RCC 7860 (cell line): ENCODE measurements at regions not wholly inside any gene's neighbourhood (a gene's known extent, or its start where the extent isn't known, plus 50 kb on each side); places are given as distances from the start of the nearest gene placed in this dataset.
"Not testable (repeated sequence)": the region's sequence is repeated elsewhere in the genome, so short reads cannot be mapped to it uniquely, and the experiment has no call there.

Experiments used
- DNase-seq: peaks from one replicate; pipeline ENCODE4 v3.0.0-alpha.2; 2015; ENCODE audit warnings: low spot score
- FAIRE-seq: peaks from 2 replicates; lab custom pipeline; 2012; peaks lifted over from hg19 to GRCh38; lab: Jason Lieb, UNC

DNA sequence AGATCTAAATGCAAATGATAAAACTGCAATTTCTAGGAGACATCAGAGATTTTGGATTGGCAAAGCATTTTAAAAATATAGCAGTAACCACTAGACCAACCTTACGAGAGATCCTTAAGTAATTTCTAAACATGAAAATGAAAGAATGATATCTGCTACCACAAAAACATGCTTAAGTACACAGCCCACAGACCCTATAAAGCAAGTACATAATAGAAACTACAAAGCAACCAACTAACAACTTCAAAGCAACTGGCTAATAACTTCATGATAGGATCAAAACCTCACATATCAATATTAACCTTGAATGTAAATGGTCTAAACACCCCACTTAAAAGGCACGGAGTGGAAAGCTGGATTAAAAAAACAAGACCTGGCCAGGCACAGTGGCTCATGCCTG lies 209.9 kb upstream of the SOX14 start:
- DNase-seq (no peak), FAIRE-seq (no peak)

DNA sequence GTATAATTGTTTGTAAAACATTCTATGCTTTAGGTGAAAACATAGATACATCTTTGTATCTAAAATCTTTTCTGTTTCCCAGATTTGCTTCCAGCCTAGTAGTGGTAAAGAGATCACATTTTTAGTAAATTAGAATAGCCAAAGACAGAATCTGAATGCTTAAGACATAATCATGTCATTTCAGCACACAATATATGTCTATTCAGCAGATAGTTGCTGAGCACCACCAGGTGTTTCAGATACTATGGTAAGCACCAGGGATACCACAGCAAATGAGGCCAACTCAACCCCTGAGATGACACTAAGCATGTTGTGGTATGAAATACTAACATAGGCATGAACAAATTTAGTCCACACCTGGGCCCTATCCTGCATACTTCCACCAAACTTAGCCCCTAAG lies 195.2 kb upstream of the SOX14 start:
- no peak for FAIRE-seq

DNA sequence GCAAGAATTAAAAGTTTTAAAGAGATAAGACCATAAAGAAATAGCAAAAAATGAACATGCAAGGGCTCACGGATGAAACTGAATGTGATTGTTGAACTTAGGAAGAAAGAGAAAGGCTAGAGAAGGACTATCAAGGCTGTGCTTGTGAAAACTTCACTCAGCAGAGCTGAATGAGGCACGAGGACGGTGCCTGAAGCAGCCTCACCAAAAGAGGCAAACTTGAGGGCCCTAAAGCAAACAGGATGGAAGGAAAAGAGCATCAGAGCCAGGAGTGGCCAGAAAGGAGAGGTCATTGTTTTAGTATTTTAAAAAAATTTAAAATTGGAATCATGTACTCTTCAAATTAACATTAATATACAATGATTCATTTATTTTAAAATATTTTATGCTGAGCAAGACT lies 191.2 kb upstream of the SOX14 start:
- DNase-seq (no peak), FAIRE-seq (no peak)

More for the DNA sequence above, 195.2 kb upstream of the SOX14 start:
- no peak for DNase-seq

DNA sequence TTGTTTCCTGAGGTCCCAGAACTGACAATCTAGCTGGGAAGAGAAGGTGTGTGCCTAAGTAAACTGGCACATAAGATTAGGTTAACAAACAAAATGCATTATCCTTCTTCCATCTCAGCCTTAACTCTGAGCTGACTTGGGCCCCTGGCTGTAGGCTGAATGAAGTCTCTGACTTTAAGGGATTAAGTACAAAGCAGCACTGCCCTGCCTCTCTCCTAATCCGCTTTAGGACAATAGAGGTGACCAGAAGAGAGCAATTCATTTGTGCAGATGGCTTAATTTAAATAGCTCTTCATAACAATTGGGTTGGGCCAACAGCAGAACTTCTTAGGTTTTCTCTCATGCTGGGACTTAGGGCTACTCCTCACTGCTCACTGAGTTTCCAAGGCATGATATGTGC lies 181.6 kb upstream of the SOX14 start:
- FAIRE-seq (no peak), DNase-seq (no peak)

DNA sequence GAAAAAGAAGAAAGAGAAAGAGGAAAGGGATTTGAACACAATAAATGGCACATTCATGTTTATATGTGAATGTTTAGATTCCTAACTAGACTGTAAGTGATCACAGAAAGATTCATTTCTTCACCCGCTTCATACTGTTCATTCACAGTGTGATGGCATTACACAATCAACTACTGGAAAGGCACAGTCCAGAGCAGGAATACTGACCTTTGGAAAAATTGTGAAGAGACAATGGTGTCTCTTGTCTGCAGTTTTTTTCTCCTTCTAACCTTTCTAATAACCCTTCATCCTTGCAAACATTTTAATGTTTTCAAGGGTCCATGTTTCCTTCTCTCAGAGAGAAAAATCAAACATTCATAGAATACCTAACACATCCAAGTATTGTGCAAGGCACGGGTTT lies 180.9 kb upstream of the SOX14 start:
- DNase-seq (no peak), FAIRE-seq (no peak)

DNA sequence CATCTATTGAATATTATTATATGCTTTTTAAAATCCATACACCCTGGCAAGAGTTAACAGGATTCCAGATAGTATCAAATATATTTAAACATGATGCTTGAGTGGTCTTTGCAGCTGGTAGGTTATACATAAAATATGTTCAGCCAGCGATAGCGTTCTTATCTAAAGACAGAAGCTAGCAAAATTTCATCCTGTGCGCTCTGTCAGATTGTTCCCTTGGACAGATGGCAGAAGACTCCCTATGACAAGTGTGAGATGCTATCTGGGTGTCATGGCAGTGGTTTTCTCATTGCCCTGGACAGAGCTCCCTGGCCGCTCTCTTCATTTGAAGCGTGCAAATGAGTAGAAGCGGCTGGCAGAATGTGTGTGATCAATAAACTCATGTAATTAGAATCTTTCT lies 175.2 kb upstream of the SOX14 start:
- DNase-seq (no peak), FAIRE-seq (no peak)

DNA sequence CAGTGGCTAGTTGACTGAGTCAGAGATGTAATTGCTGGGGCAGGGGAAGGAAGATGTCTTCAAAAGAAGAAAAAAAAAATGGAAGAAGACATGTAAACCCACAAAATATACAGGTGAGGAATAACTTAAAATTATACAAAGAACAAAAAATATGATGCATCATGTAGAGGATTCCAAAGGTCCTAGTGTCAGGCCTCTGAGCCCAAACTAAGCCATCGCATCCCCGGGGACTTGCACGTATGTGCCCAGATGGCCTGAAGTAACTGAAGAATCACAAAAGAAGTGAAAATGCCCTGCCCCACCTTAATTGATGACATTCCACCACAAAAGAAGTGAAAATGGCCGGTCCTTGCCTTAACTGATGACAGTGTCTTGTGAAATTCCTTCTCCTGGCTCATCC lies 168.7 kb upstream of the SOX14 start:
- FAIRE-seq, DNase-seq: not testable (repeated sequence)

DNA sequence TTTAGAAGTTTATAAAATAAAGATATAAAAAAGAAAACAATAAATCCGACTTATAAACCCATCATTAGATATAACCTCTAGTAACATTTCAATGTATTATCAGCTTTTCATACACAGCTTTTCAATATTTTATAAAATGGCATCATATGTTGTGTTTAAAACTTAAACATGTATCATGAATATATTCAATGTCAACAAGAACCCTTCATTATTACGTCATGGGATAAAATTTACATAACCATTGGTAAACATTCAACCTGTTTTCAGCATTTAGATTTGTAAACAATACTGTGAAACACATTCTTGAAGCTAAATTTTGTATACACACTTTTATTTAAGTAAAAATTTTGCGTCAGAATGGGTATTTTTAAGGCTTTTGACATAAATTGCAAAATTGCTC lies 153.4 kb upstream of the SOX14 start:
- no peak for FAIRE-seq
- no peak for DNase-seq

DNA sequence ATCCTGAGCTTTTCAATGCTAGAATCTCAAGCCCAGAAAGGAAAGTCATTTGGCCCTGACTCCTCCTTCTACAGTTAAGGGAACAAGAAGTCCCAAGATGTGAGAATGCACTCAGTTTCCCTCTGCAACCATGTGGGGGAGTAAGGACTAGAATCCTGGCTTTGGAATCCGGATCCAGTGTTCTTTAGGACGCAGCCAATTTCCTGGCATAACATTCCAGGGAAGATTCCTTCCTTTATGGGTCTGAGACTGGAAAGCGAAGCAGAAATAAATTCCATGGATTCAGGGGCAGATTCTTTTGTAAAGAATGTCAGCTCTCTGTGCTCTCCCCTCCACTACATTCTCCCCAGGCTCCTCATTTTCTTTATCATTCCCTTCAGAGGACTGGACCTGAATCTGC lies 151.8 kb upstream of the SOX14 start:
- FAIRE-seq, result no peak
- no peak for DNase-seq

DNA sequence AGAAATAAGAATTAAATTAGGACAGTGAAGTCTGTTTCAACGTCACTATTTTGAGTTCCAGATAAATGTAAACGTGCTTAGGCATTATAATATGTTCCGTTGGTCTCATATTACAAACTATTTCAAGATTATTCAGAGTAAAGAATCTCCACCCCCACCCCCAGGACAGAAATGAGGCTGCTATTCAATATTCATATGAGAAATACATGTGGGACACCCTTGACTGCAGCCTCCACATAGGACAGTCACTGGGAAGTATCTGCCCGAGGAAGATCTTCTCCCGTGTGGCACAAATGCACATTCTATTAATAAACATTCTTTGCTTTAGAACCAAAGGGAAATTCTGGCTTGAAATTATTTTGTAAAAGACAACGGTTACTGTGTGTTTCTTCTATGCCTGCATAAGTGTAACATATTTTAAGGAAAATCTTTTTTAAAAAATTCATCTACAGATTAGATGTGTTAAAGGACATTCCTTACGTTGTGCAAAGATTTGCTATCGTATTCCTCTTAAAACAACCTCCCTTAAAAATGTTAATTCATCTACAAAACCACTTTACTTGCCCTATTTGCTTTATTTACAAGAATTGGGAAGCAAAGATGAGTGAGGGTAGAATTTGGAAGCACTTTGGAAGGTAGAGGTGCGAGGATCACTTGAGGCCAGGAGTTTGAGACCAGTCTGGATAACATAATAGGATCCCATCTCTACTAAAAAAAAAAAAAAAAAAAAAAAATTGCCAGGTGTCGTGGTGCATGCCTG lies 148.3 kb upstream of the SOX14 start:
- DNase-seq (no peak), FAIRE-seq (no peak)

DNA sequence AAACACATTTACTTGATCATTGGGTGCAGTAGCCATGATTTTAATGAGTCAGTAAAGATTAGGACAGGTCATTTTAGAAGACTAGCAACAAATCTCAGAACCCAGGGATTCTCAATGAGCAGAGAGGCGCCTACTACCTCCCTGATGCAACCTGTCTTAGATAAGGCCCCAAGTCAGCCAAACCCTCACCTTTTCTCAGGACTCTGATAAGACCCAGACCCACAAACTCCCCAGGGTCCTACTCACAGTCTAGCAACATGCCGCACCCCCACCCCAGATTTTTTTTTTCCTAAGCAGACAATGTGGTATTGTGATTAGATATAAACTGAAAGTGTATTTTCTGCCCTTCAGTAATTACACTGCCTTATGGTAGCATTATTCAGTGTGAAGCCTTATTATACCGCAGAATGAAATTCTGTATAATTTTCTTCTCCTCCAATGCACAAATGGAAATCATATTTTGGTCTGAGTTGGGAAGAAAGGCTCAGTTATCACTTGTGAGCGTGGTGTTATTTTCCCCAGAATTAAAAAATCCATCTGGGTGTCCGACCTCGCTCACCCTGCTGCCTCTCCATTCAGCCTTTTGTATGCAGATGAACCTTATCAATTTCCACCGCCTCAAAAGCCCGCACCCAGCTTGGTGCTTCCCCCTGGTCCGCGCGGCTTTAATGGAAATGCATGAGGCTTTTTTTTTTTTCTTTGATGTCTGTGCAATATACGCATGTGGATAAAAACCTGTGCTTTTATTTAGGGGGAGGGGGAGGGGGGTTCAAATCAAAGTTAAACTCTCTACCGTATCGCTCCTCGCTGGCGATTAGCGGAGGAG lies 122.0 kb upstream of the SOX14 start:
- FAIRE-seq (no peak), DNase-seq (no peak)

DNA sequence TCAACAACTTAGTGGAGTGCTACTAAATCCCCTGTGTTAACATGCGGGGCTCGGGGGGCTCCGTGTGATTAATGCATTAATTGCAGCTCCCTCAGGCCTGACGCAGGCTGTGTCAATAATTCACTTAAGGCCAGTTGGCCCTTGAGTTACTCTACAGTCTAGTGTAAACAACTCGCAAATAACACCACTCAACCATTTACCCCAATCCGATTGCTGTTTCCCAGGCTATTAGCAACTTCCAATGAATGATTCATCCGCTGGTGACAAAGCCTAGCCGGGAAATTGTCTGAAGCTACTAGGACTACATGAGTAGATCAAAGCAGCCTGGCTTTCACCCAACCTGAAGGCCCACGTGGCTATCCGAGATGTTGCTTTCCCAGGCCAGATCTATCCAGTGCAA lies 121.3 kb upstream of the SOX14 start:
- no peak for DNase-seq
- FAIRE-seq, result no peak

DNA sequence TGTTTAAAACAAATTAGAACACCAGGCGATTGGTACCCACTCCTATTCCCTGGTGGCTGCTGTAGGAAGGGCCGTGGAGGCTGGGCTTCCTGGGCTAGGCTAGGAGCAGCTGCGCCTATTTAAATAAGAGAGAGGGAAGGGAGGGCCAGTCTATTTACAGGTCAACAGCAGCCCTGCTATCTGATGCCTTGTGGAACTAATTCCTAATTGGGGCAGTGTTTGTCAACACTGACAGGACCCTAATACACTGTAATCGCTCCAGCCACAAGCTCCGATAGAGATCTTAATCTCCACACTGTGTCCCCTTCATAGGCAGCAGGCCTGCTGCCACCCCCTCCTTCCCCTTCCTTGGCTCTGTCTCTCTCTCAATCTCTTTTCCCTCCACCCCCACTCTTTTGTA lies 116.9 kb upstream of the SOX14 start:
- DNase-seq (no peak), FAIRE-seq (no peak)

DNA sequence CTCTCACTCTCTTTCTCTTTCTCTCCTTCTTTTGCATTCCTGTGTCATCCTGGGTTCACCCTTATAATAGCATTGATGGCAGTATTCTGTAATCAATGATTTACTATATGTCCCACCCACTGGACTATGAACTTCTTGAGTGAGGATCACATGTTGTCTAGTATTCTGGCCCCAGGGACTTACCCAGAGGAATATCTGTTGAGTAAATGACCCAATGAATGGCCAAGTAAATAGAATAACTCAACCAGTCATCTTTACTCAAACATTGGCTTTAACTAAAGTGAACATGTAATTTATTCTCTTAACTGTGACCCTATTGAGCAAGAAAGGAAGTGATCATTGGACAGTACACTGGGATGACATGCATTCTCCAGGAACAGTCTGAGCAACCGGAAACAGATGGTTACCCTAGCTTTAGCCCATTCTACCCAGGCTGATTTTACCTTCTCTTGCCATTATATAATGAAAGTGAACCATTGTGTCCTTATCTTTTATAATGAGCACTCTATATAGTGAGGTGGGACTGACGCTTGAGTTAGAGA lies 94.5 kb upstream of the SOX14 start:
- FAIRE-seq, result no peak

DNA sequence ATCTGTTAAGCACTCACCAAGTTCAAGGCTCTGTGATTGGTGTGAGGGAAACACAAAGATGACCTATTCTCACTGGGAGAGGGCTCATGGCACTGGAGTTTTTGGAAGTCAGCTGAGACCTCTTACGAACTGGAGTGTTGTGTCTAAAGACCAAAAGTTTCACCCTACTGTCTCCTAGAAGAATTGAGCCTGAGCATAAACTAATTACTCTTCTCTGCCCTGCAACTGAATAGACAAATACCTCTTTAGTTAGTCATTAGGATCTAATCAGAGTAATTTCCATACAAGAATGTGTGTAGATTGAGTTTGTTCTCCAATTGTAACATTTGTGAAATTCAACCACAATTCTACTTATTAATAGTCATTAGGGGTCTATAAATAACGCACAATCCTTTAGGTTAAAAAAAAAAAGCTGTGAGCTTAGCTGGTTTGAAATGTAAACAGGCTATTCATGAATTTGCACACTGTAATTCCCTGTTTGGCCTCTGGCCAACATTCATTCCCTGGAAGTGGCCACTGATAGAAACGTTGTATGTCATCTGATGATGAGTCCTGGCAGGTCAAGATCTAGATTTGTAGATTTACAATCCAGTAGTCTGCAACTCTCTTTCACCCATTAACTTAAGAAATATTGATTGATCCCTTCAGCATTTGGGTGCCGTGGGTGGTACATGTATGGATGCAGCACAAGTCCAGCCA lies 76.8 kb upstream of the SOX14 start:
- no peak for DNase-seq
- no peak for FAIRE-seq

More for the DNA sequence above, 94.5 kb upstream of the SOX14 start:
- no peak for DNase-seq

DNA sequence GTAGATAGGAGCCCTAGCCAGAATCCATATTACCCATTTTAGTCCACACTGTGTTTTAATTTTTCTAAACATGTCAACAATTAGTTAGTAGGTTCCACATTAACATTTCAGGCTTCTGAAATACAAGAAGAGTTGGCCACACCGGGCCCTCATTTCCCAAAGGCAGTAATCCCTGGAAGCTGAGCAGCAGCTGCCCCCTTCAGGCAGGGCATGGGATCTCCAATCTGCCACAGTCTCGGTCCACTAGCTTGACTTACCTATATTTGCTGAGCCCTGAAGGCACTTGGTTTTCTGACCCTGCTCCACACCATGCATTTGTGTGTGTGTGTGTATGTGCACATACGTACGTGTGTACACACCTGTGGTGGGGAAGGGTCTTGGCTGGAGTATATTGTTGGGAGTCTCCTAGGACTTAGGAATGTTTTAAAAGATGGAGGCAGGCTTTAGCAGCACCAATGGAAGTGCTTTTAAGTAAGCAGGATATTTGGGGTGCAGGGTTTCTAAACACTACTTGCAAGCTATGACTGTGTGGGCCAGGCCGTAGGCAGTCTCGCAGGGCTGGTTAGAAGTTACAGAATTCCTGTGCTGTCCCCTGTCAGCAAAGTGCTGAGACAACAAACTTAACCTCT lies 71.2 kb upstream of the SOX14 start:
- DNase-seq (no peak), FAIRE-seq (no peak)

DNA sequence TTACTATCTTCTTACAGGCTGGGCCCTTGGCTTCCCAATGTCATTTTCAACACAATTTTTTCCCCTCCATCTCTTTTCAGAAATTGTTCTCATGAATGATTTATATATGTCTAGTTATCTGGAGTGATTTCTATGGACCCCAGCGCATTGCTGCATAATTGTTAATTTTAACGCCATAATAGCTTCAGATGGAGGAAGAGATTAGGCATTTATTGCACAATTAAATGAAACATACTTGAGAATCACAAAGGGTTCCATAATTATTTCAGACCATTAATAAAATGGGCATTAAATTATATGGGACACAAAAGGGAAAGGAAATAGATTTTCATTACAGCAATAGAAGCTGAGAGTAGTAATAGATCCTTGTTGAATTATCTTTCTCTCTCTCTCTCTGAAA lies 70.3 kb upstream of the SOX14 start:
- FAIRE-seq, result no peak

DNA sequence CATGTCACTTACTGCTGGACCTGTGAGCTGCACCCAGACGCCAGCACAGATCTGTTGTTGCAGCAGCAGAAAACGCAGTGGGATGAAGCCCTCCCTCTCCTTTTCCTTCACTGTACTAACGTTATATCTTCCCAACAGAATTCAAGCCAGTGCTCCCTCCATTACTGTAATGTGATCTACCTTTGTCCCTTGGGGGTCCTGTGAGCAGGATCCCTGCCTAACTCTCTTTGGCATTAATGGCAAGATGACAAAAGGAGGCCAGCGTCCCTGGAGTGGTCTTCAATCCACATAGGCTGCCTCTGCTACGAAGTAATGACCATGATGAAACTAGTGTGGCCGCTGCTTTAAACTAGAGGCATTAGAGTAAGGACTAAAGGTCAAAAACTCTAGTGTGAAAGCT lies 69.3 kb upstream of the SOX14 start:
- DNase-seq (no peak), FAIRE-seq (no peak)

More for the DNA sequence above, 70.3 kb upstream of the SOX14 start:
- DNase-seq, result no peak

DNA sequence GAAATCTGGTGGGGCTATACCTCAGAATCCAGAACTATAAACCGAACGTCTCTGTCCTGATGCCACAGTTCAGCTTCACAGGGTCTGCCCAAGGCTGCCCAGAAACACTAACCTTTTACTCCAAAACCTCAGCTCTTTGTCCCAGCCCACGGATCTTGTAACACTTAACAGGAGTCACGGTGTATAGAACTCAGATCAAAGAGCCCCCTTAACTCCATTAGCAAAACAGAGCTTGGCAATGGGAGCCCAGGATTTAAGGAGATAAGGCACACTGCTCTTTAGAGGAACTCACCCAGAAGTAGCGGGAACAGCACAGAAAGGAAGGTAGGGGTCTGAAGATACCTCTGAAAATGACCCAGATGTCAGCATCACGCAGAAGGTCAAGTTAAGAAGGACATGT lies 68.8 kb upstream of the SOX14 start:
- no peak for DNase-seq
- FAIRE-seq, result no peak

DNA sequence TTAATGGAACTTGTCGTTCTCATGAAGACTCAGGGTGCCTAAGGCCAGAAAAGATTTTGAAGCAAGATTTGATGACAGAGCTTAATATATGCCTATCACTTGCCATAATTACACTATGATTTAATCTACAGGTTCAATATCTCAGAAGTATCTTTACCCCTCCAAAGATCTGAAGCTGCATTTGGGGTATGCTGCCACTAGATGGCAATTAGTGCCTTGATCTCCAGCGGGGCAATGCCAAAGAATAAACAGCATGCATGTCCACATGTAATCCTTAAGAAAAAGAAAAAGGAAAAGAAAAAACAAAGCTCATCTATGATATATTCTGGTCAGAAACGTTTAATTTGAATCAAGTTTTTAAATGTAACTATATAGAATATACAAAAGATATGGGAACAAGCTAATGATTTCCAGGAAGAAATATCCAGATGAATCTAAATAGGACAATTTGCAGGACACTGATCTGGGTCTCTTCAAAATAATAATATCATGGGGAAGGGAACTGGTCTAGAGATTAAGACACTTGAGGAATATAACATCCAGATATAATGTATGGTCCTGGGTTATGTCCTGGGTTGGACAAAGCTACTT lies 55.0 kb upstream of the SOX14 start:
- FAIRE-seq (peak; percentile 5), DNase-seq (no peak)

DNA sequence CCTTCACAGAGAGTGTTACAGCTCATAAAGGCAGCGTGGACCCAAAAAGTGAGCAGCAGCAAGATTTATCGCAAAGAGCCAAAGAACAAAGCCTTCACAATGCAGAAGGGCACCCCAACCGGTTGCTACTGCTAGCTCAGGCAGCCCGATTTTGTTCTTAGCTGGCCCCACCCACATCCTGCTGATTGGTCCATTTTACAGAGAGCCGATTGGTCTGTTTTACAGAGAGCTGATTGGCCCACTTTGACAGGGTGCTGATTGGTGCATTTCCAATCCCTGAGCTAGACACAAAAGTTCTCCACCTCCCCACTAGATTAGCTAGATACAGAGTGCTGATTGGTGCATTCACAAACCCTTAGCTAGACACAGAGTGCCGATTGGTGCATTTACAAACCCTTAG lies 50.1 kb upstream of the SOX14 start:
- not testable (repeated sequence) for FAIRE-seq, DNase-seq
